Fibroblast of the aortic adventitia (primary cell): ENCODE measurements at regions not wholly inside any gene's neighbourhood (a gene's known extent, or its start where the extent isn't known, plus 50 kb on each side); places are given as distances from the start of the nearest gene placed in this dataset.
"Not testable (repeated sequence)": the region's sequence is repeated elsewhere in the genome, so short reads cannot be mapped to it uniquely, and the experiment has no call there.

Experiments
- DNase-seq: peaks from one replicate; pipeline ENCODE4 v3.0.0-alpha.2; 2010; ENCODE audit warnings: low read depth
- H3K4me3 ChIP-seq: 2 replicates; pipeline ENCODE4 v1.5.1; 2011; ENCODE audit warnings: low read depth, mild to moderate bottlenecking, control low read depth, low read length, moderate library complexity
- TF ChIP-seq, protein P1 (sequence below): IDR thresholded peaks from 2 replicates; pipeline ENCODE4 v1.5.1; 2011; ENCODE audit warnings: mild to moderate bottlenecking, low read length, control low read depth, inconsistent platforms; ENCODE audit not compliant: insufficient read depth

DNA sequence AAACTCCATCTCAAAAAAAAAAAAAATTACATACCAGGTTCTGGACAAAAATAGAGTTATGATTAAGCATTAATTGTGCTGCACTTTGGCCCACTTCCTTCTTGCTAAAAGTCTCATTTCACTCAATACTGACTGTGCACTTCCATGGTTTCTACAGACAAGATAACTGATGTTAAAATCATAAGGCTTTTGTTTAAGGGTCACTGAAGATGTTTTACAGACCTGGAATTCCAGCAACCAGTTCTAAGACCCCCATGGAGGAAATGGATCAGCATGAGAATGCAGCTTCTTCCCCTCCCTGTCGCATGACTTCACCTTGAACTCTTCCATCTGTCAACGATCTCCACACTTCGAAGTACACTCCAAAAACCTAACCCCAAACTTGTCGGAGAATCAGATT lies 1191.8 kb upstream of the AUTS2 start:
- no peak overlapping the region for H3K4me3 ChIP-seq
- no peak for DNase-seq
- TF ChIP-seq, protein P1, sequence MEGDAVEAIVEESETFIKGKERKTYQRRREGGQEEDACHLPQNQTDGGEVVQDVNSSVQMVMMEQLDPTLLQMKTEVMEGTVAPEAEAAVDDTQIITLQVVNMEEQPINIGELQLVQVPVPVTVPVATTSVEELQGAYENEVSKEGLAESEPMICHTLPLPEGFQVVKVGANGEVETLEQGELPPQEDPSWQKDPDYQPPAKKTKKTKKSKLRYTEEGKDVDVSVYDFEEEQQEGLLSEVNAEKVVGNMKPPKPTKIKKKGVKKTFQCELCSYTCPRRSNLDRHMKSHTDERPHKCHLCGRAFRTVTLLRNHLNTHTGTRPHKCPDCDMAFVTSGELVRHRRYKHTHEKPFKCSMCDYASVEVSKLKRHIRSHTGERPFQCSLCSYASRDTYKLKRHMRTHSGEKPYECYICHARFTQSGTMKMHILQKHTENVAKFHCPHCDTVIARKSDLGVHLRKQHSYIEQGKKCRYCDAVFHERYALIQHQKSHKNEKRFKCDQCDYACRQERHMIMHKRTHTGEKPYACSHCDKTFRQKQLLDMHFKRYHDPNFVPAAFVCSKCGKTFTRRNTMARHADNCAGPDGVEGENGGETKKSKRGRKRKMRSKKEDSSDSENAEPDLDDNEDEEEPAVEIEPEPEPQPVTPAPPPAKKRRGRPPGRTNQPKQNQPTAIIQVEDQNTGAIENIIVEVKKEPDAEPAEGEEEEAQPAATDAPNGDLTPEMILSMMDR, result no peak

DNA sequence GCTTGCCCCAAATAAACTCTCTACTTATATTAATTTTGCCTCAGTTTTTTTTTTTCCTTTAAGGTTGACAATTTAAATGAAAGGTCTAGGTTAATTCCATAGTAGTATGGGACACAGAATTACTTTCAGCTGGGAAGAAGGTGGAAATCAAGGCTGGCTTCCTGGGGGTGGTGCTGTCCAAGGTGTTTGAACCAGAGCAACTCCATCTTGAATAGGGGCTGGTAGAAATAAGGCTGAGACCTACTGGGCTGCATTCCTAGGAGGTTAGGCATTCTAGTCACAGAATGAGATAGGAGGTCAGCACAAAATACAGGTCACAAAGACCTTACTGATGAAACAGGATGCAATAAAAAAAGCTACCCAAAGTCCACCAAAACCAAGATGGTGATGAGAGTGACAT lies 1190.8 kb upstream of the AUTS2 start:
- TF ChIP-seq, protein P1, result no peak

DNA sequence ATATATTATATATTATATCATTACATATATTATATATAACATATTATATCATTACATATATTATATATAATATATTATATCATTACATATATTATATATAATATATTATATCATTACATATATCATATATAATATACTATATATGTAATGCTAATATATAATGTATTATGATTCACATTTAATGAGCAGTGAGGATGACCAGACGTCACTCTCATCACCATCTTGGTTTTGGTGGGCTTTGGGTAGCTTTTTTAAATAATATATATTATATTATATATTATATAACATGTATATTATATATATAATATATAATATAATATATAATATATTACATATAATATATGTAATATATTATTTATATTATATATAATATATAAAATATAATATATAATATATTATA lies 1189.4 kb upstream of the AUTS2 start:
- H3K4me3 ChIP-seq, result no peak overlapping the region
- TF ChIP-seq, protein P1, result no peak
- DNase-seq, result no peak

More for the DNA sequence above, 1190.8 kb upstream of the AUTS2 start:
- DNase-seq, result no peak
- no peak overlapping the region for H3K4me3 ChIP-seq

DNA sequence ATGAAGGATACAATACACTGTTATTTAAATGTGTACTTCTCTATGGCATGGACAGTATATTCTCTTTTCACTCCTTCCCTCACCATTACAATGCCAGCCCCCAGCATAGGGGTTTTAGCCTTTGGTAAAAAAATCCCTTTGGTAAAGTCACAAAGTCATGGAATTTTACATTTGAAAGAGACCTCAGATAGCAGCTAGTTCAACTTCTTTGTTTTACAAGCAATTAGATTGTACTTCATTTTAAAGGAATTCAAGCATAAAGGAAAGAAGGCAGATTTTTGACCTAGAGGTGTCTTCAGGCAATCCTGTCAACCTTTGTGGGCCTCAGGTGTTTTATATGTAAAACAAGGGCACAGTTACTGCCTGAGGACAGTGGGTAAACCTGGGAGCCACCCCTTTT lies 1188.4 kb upstream of the AUTS2 start:
- TF ChIP-seq, protein P1, result no peak
- DNase-seq, result no peak

DNA sequence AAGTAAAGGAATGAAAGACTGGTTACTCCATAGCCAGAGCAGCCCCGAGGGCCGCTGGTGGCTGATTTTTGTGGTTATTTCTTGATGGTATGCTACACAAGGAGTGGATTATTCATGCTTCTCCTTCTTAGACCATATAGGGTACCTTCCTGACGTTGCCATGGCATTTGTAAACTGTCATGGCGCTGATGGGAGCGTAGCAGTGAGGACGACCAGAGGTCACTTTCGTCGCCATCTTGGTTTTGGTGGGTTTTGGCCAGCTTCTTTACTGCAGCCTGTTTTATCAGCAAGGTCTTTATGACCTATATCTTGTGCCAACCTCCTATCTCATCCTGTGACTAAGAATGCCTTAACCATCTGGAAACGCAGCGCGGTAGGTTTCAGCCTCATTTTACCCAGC lies 1187.6 kb upstream of the AUTS2 start:
- not testable (repeated sequence) for H3K4me3 ChIP-seq, DNase-seq

More for the DNA sequence above, 1188.4 kb upstream of the AUTS2 start:
- no peak overlapping the region for H3K4me3 ChIP-seq

DNA sequence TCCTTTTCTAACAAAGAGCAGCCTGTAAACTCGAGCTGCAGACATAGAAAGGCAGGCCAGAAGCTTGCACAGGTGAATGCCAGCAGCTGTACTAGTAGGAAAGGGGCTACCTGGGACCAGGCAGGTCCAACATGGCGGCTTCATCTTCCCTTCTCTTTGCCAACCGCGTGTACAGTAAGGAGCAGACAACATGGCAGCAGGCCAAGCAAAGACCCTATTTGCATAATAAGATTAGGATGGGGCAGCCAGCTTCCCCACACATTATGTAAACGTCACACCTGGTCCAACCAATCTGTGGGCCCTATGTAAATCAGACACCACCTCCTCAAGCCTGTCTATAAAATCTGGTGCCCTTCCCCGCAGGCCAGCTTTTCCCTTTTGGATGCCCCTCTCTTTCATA lies 1186.5 kb upstream of the AUTS2 start:
- H3K4me3 ChIP-seq, result no peak overlapping the region
- TF ChIP-seq, protein P1, result no peak
- DNase-seq, result no peak

DNA sequence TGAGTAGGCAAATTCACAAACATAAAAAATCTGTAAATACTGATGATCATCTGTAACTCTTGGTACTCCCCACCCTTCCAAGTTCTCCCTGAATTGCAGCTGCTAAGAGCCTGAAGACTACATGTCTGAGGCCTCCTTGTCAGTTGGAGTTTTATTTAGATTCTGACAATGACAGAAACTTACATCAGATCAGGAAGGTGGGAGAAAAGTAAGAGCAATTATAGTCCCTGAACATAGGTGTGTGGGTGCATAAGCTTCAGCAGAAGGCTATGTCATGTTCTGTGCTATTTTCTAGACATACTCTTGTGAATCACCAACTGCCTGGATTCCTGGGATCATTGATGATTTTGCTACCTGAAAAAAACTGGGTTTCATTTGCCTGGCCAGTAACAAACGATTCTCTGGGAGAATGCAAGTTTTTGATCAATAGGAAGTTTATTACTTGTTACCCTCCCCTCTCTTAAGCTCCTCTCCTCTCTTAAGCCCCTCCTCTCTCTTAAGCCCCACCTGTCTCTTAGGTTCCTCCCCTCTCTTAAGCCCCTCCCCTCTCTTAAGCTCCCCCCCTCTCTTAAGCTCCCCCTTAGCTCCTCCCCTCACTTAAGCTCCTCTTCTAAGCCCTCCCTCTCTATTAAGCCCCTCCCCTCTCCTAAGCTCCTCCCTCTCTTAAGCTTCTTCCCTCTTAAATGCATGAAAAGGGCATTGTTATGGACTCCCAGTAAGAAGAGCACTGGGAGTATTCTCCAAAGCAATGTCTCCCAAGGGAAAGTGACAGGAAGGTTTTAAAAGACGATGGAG lies 1183.4 kb upstream of the AUTS2 start:
- H3K4me3 ChIP-seq, result no peak overlapping the region
- DNase-seq, result no peak
- TF ChIP-seq, protein P1, result no peak
